Thymus (tissue), 11 donors: ENCODE measurements at regions not wholly inside any gene's neighbourhood (a gene's known extent, or its start where the extent isn't known, plus 50 kb on each side); places are given as distances from the start of the nearest gene placed in this dataset.

ENCODE experiments used
- DNase-seq, 9 donors: peaks; one replicate each; pipeline ENCODE4 v3.0.0-alpha.2; 2013; ENCODE audit warnings: low spot score in 9 of 9, low read depth in 6 of 9, missing footprints in 1 of 9
- H3K27ac ChIP-seq, 2 donors: one replicate each; pipeline ENCODE4 v1.5.1; 2013; ENCODE audit warnings: control low read depth in 1 of 2, low read depth in 1 of 2, low read length in 1 of 2, mild to moderate bottlenecking in 1 of 2, moderate library complexity in 1 of 2
- H3K27me3 ChIP-seq, 2 donors: one replicate each; pipeline ENCODE4 v1.5.1; 2013; ENCODE audit warnings: low read length in 1 of 2; ENCODE audit not compliant: control insufficient read depth in 2 of 2, insufficient read depth in 1 of 2
- H3K36me3 ChIP-seq, 2 donors: one replicate each; pipeline ENCODE4 v1.5.1; 2013; ENCODE audit warnings: low read length in 1 of 2, mild to moderate bottlenecking in 1 of 2, moderate library complexity in 1 of 2; ENCODE audit not compliant: control insufficient read depth in 2 of 2, insufficient read depth in 2 of 2
- H3K4me1 ChIP-seq, 2 donors: one replicate each; pipeline ENCODE4 v1.5.1; 2013; ENCODE audit warnings: low read length in 2 of 2; ENCODE audit not compliant: control insufficient read depth in 2 of 2, insufficient read depth in 2 of 2
- H3K4me3 ChIP-seq, 2 donors: one replicate each; pipeline ENCODE4 v1.5.1; 2013; ENCODE audit warnings: low read length in 2 of 2, control low read depth in 1 of 2, mild to moderate bottlenecking in 1 of 2
- H3K9me3 ChIP-seq, 2 donors: one replicate each; pipeline ENCODE4 v1.5.1; 2013; ENCODE audit warnings: low read length in 1 of 2, mild to moderate bottlenecking in 1 of 2; ENCODE audit not compliant: control insufficient read depth in 2 of 2, insufficient read depth in 1 of 2
- WGBS: extraction: QIAGEN DNeasy Blood & Tissue Kit; methylation state at CpG from one replicate; pipeline ENCODE4 v1.1.7; 2013; 5-methylcytosine and 5-hydroxymethylcytosine counted together
- donor health status: healthy.

DNA sequence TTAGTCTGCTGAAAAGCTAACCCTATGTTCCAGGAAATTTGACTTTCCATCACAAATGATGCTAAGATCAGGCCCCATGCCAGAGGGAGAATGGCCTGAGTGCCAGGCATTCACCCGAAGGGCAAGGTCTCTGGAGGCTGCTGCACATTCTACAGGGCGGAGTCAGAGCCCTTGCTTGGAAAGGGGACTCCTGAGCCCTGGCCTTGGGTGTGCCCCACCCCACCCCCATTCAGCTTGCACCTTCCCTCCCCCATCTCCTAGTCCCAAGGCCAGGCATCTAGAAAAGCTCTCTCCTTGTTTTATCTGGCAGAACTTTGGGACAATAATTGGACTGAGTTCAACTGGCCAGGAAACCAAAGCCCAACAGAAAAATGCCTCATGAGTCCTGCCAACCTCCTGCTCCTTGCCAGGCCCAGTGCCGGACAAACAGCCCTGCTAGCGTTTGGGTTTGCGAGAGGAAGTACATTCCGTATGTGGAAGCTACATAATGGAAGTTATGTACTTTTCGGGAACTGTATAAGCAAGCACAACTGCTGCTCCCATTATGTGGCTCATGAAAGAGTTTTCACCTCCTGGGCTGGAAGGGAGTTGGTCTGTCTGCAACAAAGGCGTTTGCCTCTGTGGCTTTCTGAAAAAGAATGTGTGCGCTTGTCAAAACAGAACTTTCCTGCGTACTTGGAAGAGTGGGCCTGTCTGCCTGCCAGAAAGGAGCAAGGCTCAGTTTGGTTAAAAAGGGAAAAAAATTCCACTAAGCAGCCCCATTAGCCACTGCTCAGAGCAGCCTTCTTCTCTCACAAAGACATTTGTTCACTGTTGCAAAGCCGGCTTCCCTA lies 321.5 kb upstream of the CTNNB1 start:
- Histone ChIP-seq H3K4me1 (peaks cover 0 to 3% of the 10 kb centered on the region in 2 donors), H3K27me3 (no peaks in the 10 kb centered on the region), H3K27ac (peak overlapping the region; percentile 54 to 63), H3K4me3 (no peak overlapping the region), H3K9me3 (no peaks in the 10 kb centered on the region), H3K36me3 (no peaks in the 10 kb centered on the region)
- 94% methylated on average over 11 of the region's 11 CpGs for WGBS
- DNase-seq, result no peak

DNA sequence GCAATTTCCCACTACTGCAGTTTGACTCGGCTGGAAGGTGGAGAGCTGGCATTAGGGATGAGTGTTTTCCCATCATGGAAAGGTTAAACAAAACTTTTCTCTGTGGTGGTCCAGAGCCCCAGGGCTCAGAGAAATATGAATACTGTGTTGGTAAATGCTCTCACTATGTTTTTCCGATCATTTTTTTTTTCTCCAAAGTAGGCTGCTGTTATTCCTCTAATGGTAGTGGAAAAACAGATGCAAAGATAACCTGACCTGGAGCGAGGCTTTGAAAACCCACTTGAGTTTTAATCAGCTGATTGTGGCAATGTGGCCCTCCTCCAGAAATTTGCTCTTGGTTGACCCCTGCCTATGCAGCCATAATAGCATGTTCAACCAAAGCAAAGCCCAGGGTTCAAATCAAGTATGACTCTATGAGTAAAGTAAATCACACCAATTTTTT lies 320.8 kb upstream of the CTNNB1 start:
- Histone ChIP-seq H3K9me3 (no peaks in the 10 kb centered on the region), H3K4me3 (no peak overlapping the region), H3K4me1 (peaks cover 0 to 3% of the 10 kb centered on the region in 2 donors), H3K27ac (peak overlapping the region in 1 of 2 donors; percentile 63), H3K27me3 (no peaks in the 10 kb centered on the region), H3K36me3 (no peaks in the 10 kb centered on the region)
- DNase-seq, result no peak
- 93% methylated on average over 3 of the region's 3 CpGs for WGBS

DNA sequence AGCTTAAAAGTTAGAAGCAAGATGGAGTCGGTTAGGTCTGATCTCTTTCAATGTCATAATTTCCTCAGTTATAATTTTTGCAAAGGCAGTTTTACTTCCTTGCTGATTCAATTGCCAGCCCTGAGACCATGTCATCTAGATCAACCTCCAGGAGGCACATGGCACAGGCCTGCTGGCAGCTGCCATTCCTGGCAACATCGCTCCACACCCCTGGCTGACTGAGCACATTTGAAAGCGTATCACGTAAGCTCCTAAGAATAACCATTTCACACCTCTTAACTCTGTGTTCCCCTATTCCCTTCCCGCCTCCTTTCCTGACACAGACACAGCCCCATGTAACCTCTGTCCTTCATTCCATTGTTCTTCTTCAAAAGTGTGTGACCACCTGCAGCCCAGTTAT lies 313.9 kb upstream of the CTNNB1 start:
- WGBS, result 97% methylated on average over 5 of the region's 5 CpGs
- Histone ChIP-seq H3K27me3 (no peaks in the 10 kb centered on the region), H3K36me3 (no peaks in the 10 kb centered on the region), H3K9me3 (no peaks in the 10 kb centered on the region), H3K4me1 (no peaks in the 10 kb centered on the region), H3K27ac (no peak overlapping the region), H3K4me3 (no peak overlapping the region)
- no peak for DNase-seq

DNA sequence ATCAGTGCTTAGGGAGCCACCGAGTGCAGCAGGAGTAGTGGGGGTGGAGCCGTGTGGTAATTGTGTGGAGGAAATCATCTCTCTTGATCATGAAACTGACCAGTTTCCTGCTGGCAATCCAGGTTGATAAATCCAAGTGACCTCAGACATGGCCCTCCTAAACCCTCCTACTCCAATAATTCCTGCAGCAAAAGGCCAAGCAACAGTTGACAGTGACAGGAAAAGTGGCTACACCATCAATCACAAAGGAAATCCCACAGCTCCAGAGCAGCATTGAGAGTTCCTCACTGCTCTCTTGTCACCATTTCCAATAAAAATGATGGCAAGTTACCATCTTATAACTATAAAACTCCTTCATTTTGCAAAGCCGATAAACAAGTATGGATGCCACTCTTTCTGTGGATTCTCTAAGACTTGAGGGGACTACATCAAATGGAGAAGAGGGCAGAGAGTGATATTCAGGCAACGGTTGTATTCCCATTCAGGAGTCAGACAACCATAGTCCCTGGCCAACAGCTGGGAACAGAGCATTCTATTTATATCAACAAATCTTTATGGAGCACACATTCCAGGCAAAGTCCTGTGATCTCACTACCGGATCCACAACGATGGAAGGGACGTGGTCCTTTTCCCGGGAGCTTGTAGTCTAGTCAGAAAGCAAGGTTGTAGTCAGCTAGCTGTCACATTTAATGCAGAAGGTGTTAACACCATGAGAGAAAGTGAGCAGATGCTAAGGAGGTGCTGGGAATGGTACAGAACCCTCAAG lies 312.5 kb upstream of the CTNNB1 start:
- no peaks in the 10 kb centered on the region for H3K9me3 ChIP-seq
- DNase-seq, result no peak
- no peak overlapping the region for H3K27ac ChIP-seq
- no peaks in the 10 kb centered on the region for H3K27me3 ChIP-seq
- H3K36me3 ChIP-seq, result no peaks in the 10 kb centered on the region
- WGBS, result 94% methylated on average over 8 of the region's 8 CpGs
- no peak overlapping the region for H3K4me3 ChIP-seq
- H3K4me1 ChIP-seq, result no peaks in the 10 kb centered on the region

- Histone ChIP-seq H3K27me3 (no peaks in the 10 kb centered on the region), H3K9me3 (no peaks in the 10 kb centered on the region), H3K27ac (no peak overlapping the region), H3K4me1 (no peaks in the 10 kb centered on the region), H3K4me3 (no peak overlapping the region), H3K36me3 (no peaks in the 10 kb centered on the region)
- no peak for DNase-seq
- WGBS, result 99% methylated on average over 3 of the region's 3 CpGs
Measured at GRCh38 chr3:40891186-40891585, 308.1 kb upstream of the CTNNB1 start.

DNA sequence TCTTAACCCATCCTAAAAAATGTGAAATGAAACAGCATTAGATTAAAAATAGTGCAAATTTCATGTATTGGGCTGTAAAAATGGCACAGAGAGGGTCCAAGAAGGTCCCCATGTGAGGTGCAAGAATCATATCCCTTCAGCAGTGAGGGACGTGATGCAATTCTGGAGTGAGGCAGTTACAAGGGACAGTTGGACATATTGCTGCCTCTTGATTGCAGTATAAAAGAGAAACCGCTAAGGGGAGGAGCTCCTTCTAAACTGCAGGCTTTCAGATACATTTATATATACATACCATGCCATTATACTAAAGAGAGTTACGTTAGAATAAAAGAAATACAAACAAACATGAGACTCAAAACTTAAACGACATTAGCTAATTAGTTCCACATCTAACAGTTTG lies 304.2 kb upstream of the CTNNB1 start:
- Histone ChIP-seq H3K27me3 (no peaks in the 10 kb centered on the region), H3K27ac (no peak overlapping the region), H3K4me1 (no peaks in the 10 kb centered on the region), H3K4me3 (no peak overlapping the region), H3K9me3 (no peaks in the 10 kb centered on the region), H3K36me3 (no peaks in the 10 kb centered on the region)
- no peak for DNase-seq
- WGBS, result 88% methylated on average over 4 of the region's 4 CpGs

DNA sequence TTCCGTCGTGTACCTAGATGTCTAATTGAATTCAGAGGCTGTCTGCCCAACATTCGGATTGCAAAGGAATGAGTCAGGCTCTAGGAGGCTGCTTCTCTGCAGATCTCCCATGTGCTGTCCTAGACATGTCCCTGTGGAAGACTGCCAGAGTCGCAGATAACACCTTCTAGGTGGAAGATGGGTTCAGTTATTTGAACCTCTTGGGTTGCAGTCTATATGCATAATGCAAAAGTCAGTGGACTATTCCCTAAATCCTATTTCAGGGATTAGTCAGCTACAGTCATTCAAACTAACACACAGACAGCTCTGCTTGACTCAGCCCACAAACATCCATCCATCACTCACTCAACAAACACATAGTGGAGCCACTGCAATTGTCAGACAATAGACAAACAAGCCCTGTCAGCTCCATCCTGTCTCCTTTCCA lies 300.0 kb upstream of the CTNNB1 start:
- Histone ChIP-seq H3K27me3 (no peaks in the 10 kb centered on the region), H3K4me1 (no peaks in the 10 kb centered on the region), H3K9me3 (no peaks in the 10 kb centered on the region), H3K27ac (no peak overlapping the region), H3K36me3 (no peaks in the 10 kb centered on the region), H3K4me3 (no peak overlapping the region)
- DNase-seq, result no peak
- 77% methylated on average over 4 of the region's 4 CpGs for WGBS

DNA sequence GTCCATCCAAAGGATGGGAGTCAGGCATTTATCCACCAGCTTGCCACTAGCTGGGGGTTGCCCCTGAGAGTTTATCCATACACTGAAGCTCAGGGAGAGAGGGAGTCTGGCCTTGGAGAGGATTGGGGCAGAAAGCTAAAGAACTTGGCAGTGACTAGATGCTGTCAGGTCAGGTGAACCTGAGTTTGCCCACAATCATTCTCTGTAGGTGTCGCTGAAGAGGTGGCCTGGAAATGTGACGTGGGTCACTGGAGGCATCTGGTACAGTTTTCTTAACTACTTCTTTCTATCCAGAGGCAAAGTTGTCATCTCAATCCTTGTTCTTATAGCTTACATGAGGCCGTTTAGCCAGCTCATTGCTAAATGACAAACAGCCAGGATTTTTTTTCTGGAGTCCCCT lies 298.0 kb upstream of the CTNNB1 start:
- Histone ChIP-seq H3K27ac (no peak overlapping the region), H3K4me1 (no peaks in the 10 kb centered on the region), H3K4me3 (no peak overlapping the region), H3K27me3 (no peaks in the 10 kb centered on the region), H3K9me3 (no peaks in the 10 kb centered on the region), H3K36me3 (no peaks in the 10 kb centered on the region)
- DNase-seq, result no peak
- WGBS, result 74% methylated on average over 3 of the region's 3 CpGs

GRCh38 chr3:40901796-40902195 lies 297.5 kb upstream of the CTNNB1 start:
- no peaks in the 10 kb centered on the region for H3K9me3 ChIP-seq
- H3K4me1 ChIP-seq, result no peaks in the 10 kb centered on the region
- no peaks in the 10 kb centered on the region for H3K27me3 ChIP-seq
- H3K27ac ChIP-seq, result no peak overlapping the region
- H3K36me3 ChIP-seq, result no peaks in the 10 kb centered on the region
- peak in 1 of 9 donors; percentile 14 for DNase-seq
- H3K4me3 ChIP-seq, result no peak overlapping the region
